ENCODE measurements at regions not wholly inside any gene's neighbourhood (a gene's known extent, or its start where the extent isn't known, plus 50 kb on each side); places are given as distances from the start of the nearest gene placed in this dataset.

GRCh38 chr4:63831590-63832155, 577.6 kb downstream of the TECRL start:
- H2BK15ac ChIP-seq (ENCODE audit: low read depth, low read length), result no peak overlapping the region
- peaks cover 2% of the 10 kb centered on the region; the same call in 1 of the 2 replicates for H3K9me3 ChIP-seq (ENCODE audit: control insufficient read depth, insufficient read depth, low read length)
- no peak overlapping the region for H2AK5ac ChIP-seq (ENCODE audit: low read depth, low read length)
- no peak overlapping the region for H4K8ac ChIP-seq (ENCODE audit: low read depth in 2 of 2, low read length in 2 of 2)
- H2AK9ac ChIP-seq (replicated peaks; ENCODE audit: low read depth, low read length, poor library complexity), result no peak overlapping the region
- no peak overlapping the region for H3K14ac ChIP-seq (replicated peaks; ENCODE audit: low read depth, low read length)
- no peak overlapping the region for H4K91ac ChIP-seq (ENCODE audit: insufficient read depth, low read depth, low read length)
- no peak overlapping the region for H3K4me2 ChIP-seq (ENCODE audit: low read depth, low read length)
- no peak overlapping the region for H3K56ac ChIP-seq (ENCODE audit: extremely low read depth, insufficient read depth, low read length)
- no peak for DNase-seq
- intact Hi-C loops (cut with micrococcal nuclease) (no loop called here), in situ Hi-C loops (cut with MboI; ENCODE audit: low sequenced_read_pairs) (no loop called here), dilution Hi-C loops (cut with HindIII; ENCODE audit: low sequenced_read_pairs, unreplicated experiment) (no loop called here)
- H2AFZ ChIP-seq (replicated peaks; ENCODE audit: low read length, poor library complexity), result no peak overlapping the region
- H3K4me3 ChIP-seq (ENCODE audit: insufficient read depth, low read depth, low read length), result no peak overlapping the region
- no peak overlapping the region for H2BK120ac ChIP-seq (ENCODE audit: low read depth, low read length)
- H3K27ac ChIP-seq (ENCODE audit: insufficient read depth, low read length), result no peak overlapping the region
- BruUV-seq (replicated peaks), result no TSS peak
- no peak overlapping the region for H3K4ac ChIP-seq (ENCODE audit: low read depth, low read length)
- CTCF ChIA-PET, result no interaction called here
- no peak overlapping the region for H4K5ac ChIP-seq (ENCODE audit: low read depth, low read length)
- no peaks in the 10 kb centered on the region for H3K4me1 ChIP-seq (ENCODE audit: control insufficient read depth, insufficient read depth, low read length)
- no peak overlapping the region for H3K23ac ChIP-seq (ENCODE audit: low read depth, low read length)
- no peak overlapping the region for H2BK5ac ChIP-seq (ENCODE audit: low read depth, low read length, poor library complexity, severe bottlenecking)
- H3K18ac ChIP-seq (ENCODE audit: low read depth, low read length), result no peak overlapping the region
- 0% methylated on average over 1 of the region's 2 CpGs; no CpG with 5 or more reads in 1 of the 2 experiments for WGBS, 2 experiments (ENCODE audit: extremely low coverage in 2 of 2, insufficient read length in 1 of 2)
- no peaks in the 10 kb centered on the region for H3K27me3 ChIP-seq (ENCODE audit: control insufficient read depth, insufficient read depth, low read length)
- H3K79me1 ChIP-seq (ENCODE audit: low read depth in 1 of 2, low read length in 2 of 2), result no peaks in the 10 kb centered on the region
- no peak for ATAC-seq (ENCODE audit: low read depth)
- no peaks in the 10 kb centered on the region for H3K9me1 ChIP-seq (ENCODE audit: insufficient read depth, low read length)
- TF ChIP-seq RCOR1 (IDR thresholded peaks at IDR 0.05; ENCODE audit: insufficient replicate concordance, low read length), result no peak
- no peak for TF ChIP-seq NFE2L2 (IDR thresholded peaks at IDR 0.05; ENCODE audit: low read depth, low read length)
- TF ChIP-seq FOS (IDR thresholded peaks at IDR 0.05; ENCODE audit: low read depth, low read length), result no peak
- TF ChIP-seq SMC3 (IDR thresholded peaks at IDR 0.05; ENCODE audit: low read depth, low read length), result no peak
- TF ChIP-seq MAZ (IDR thresholded peaks at IDR 0.05; ENCODE audit: borderline replicate concordance, low read depth, low read length), result no peak
- TF ChIP-seq USF2 (IDR thresholded peaks at IDR 0.05; ENCODE audit: low read depth, low read length), result no peak
- TF ChIP-seq CTCF (conservative IDR thresholded peaks at IDR 0.05; ENCODE audit: low read depth, low read length), result no peak
- TF ChIP-seq CHD1 (IDR thresholded peaks at IDR 0.05; ENCODE audit: low read depth, low read length), result no peak
- no peak for TF ChIP-seq BHLHE40 (IDR thresholded peaks at IDR 0.05; ENCODE audit: low read depth, low read length)
- no peak for TF ChIP-seq POLR2A (IDR thresholded peaks at IDR 0.05; ENCODE audit: low read depth, low read length)
- TF ChIP-seq RFX5 (IDR thresholded peaks at IDR 0.05; ENCODE audit: low read depth, low read length), result no peak
- TF ChIP-seq RAD21 (IDR thresholded peaks at IDR 0.05; ENCODE audit: low read length), result no peak
- no peak for TF ChIP-seq CEBPB (IDR thresholded peaks at IDR 0.05; ENCODE audit: low read depth, low read length)
- TF ChIP-seq ELK1 (IDR thresholded peaks at IDR 0.05; ENCODE audit: borderline replicate concordance, low read depth, low read length), result no peak
- TF ChIP-seq MXI1 (IDR thresholded peaks at IDR 0.05; ENCODE audit: borderline replicate concordance, low read depth, low read length), result no peak
- no peak for TF ChIP-seq MAFK (IDR thresholded peaks at IDR 0.05; ENCODE audit: low read depth, low read length)
- H2BK20ac ChIP-seq (ENCODE audit: low read depth, low read length), result no peak overlapping the region
- H4K20me1 ChIP-seq (ENCODE audit: insufficient read depth, low read length), result no peaks in the 10 kb centered on the region
- POLR2A ChIA-PET (ENCODE audit: unreplicated experiment), result no interaction called here
- no peak overlapping the region for H3K9ac ChIP-seq (ENCODE audit: low read depth, low read length)
- H3K36me3 ChIP-seq (ENCODE audit: control insufficient read depth, insufficient read depth, low read length), result no peaks in the 10 kb centered on the region

Measured in IMR-90 (cell line).